ES-I3 (cell line): ENCODE measurements at regions not wholly inside any gene's neighbourhood (a gene's known extent, or its start where the extent isn't known, plus 50 kb on each side); places are given as distances from the start of the nearest gene placed in this dataset.
"Not testable (repeated sequence)": the region's sequence is repeated elsewhere in the genome, so short reads cannot be mapped to it uniquely, and the experiment has no call there.

Source experiments
- H3K36me3 ChIP-seq: 2 replicates; pipeline ENCODE4 v1.6.1; 2013; ENCODE audit warnings: mild to moderate bottlenecking, low read length, control low read depth, moderate library complexity; ENCODE audit not compliant: insufficient read depth
- H3K4me1 ChIP-seq: 2 replicates; pipeline ENCODE4 v1.6.1; 2013; ENCODE audit warnings: mild to moderate bottlenecking, control low read depth, low read length; ENCODE audit not compliant: insufficient read depth
- H3K9ac ChIP-seq: 2 replicates; pipeline ENCODE4 v1.6.1; 2013; ENCODE audit warnings: low read depth, mild to moderate bottlenecking, low read length, moderate library complexity
- H3K9me3 ChIP-seq: 2 replicates; pipeline ENCODE4 v1.6.1; 2013; ENCODE audit warnings: mild to moderate bottlenecking, low read length, moderate library complexity; ENCODE audit not compliant: control insufficient read depth, insufficient read depth

- not testable (repeated sequence) for H3K36me3 ChIP-seq, H3K9me3 ChIP-seq, H3K9ac ChIP-seq, H3K4me1 ChIP-seq
Observed at GRCh38 chr2:52584071-52584470, 1183.5 kb upstream of the CHAC2 start.

- Histone ChIP-seq H3K36me3 (no peaks in the 10 kb centered on the region), H3K4me1 (no peaks in the 10 kb centered on the region), H3K9ac (no peak overlapping the region), H3K9me3 (peaks cover 9% of the 10 kb centered on the region)
Observed at GRCh38 chr2:52572469-52572894, 1195.1 kb upstream of the CHAC2 start.

- H3K9me3 ChIP-seq: peaks cover 9% of the 10 kb centered on the region
- H3K36me3 ChIP-seq: no peaks in the 10 kb centered on the region
Observed at GRCh38 chr2:52571380-52572347, 1195.9 kb upstream of the CHAC2 start.

GRCh38 chr2:52570716-52571115 is 1196.9 kb upstream of the CHAC2 start:
- Histone ChIP-seq H3K9me3 (peaks cover 9% of the 10 kb centered on the region), H3K9ac (no peak overlapping the region), H3K4me1 (no peaks in the 10 kb centered on the region), H3K36me3 (no peaks in the 10 kb centered on the region)

More at GRCh38 chr2:52571380-52572347, 1195.9 kb upstream of the CHAC2 start:
- H3K4me1 ChIP-seq: no peaks in the 10 kb centered on the region
- H3K9ac ChIP-seq: no peak overlapping the region

- Histone ChIP-seq H3K36me3 (no peaks in the 10 kb centered on the region), H3K9ac (no peak overlapping the region), H3K4me1 (peaks cover 4% of the 10 kb centered on the region; the same call in 1 of the 2 replicates), H3K9me3 (no peaks in the 10 kb centered on the region; the same call in 1 of the 2 replicates)
Observed at GRCh38 chr2:52563151-52563550, 1204.5 kb upstream of the CHAC2 start.

GRCh38 chr2:52558265-52558664 is 1209.3 kb upstream of the CHAC2 start:
- H3K4me1 ChIP-seq: peaks cover 4% of the 10 kb centered on the region; the same call in 1 of the 2 replicates
- H3K9me3 ChIP-seq: no peaks in the 10 kb centered on the region
- H3K9ac ChIP-seq: no peak overlapping the region
- H3K36me3 ChIP-seq: no peaks in the 10 kb centered on the region

GRCh38 chr2:52542297-52542696 is 1225.3 kb upstream of the CHAC2 start:
- Histone ChIP-seq H3K9ac (no peak overlapping the region), H3K9me3 (no peaks in the 10 kb centered on the region), H3K4me1 (no peaks in the 10 kb centered on the region), H3K36me3 (no peaks in the 10 kb centered on the region)

GRCh38 chr2:52539026-52539970 is 1228.3 kb upstream of the CHAC2 start:
- H3K4me1 ChIP-seq: no peaks in the 10 kb centered on the region
- no peaks in the 10 kb centered on the region for H3K9me3 ChIP-seq
- no peaks in the 10 kb centered on the region for H3K36me3 ChIP-seq
- no peak overlapping the region for H3K9ac ChIP-seq

GRCh38 chr2:52537588-52537987 is 1230.0 kb upstream of the CHAC2 start:
- no peak overlapping the region for H3K9ac ChIP-seq

GRCh38 chr2:52536929-52537460 is 1230.6 kb upstream of the CHAC2 start:
- Histone ChIP-seq H3K4me1 (no peaks in the 10 kb centered on the region), H3K9ac (no peak overlapping the region), H3K9me3 (no peaks in the 10 kb centered on the region), H3K36me3 (no peaks in the 10 kb centered on the region)

More at GRCh38 chr2:52537588-52537987, 1230.0 kb upstream of the CHAC2 start:
- Histone ChIP-seq H3K36me3 (no peaks in the 10 kb centered on the region), H3K4me1 (no peaks in the 10 kb centered on the region), H3K9me3 (no peaks in the 10 kb centered on the region)

GRCh38 chr2:52532956-52533355 is 1234.6 kb upstream of the CHAC2 start:
- Histone ChIP-seq H3K4me1 (no peaks in the 10 kb centered on the region), H3K36me3 (no peaks in the 10 kb centered on the region), H3K9me3 (no peaks in the 10 kb centered on the region), H3K9ac (no peak overlapping the region)

- H3K36me3 ChIP-seq: no peaks in the 10 kb centered on the region
- no peaks in the 10 kb centered on the region for H3K9me3 ChIP-seq
Observed at GRCh38 chr2:52526735-52527134, 1240.9 kb upstream of the CHAC2 start.

GRCh38 chr2:52520644-52521043 is 1247.0 kb upstream of the CHAC2 start:
- Histone ChIP-seq H3K4me1 (peaks cover 9% of the 10 kb centered on the region; the same call in 1 of the 2 replicates), H3K9me3 (no peaks in the 10 kb centered on the region), H3K9ac (no peak overlapping the region), H3K36me3 (no peaks in the 10 kb centered on the region)

More at GRCh38 chr2:52526735-52527134, 1240.9 kb upstream of the CHAC2 start:
- Histone ChIP-seq H3K9ac (no peak overlapping the region), H3K4me1 (no peaks in the 10 kb centered on the region)

- H3K36me3 ChIP-seq: no peaks in the 10 kb centered on the region
- no peak overlapping the region for H3K9ac ChIP-seq
- H3K4me1 ChIP-seq: peaks cover 9% of the 10 kb centered on the region; the same call in 1 of the 2 replicates
- H3K9me3 ChIP-seq: no peaks in the 10 kb centered on the region
Observed at GRCh38 chr2:52518678-52519077, 1248.9 kb upstream of the CHAC2 start.
